HG03378 (cell line): ENCODE measurements at regions not wholly inside any gene's neighbourhood (a gene's known extent, or its start where the extent isn't known, plus 50 kb on each side); places are given as distances from the start of the nearest gene placed in this dataset.

ENCODE experiments used
- ATAC-seq: cut with Tn5 transposase; IDR thresholded peaks from one replicate; pipeline ENCODE4 v1.9.1; 2021; ENCODE audit warnings: mild to moderate bottlenecking, moderate library complexity; ENCODE audit not compliant: unreplicated experiment

DNA sequence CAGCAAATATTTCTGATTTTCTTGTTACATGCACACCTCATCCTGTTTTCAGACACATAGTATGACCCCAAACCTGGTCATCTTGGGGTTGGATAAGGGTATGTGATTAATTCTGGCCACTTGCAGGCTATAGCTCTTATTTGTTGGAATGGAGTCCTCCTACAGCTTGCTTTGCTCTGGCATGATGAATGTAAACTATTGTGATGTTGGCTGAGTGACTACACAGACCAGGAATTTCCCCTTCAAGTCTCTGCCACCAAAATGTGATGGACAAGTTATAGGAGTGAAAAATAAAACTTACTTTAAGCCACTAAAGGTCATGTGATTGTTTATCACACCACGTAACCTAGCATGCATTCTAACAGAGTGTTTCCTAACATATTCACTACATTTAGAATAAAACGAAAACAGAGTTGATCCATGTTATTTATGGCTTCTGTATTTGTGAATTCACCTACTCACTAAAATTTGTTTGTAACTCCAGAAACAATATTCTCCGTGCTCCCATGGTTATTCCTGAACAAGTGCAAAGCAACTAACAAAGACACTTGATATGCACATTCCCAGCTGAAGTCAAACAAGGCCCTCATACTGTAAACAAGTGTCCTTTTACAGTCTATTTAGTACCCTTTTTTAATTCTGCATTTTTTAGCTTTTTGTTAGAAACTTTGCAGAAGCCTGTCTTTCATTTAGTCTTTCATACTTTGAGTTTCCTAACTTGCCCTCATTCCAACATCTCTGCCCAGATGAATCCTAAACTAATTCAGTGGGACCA lies 599.2 kb upstream of the PCDH15 start:
- ATAC-seq, result no peak

DNA sequence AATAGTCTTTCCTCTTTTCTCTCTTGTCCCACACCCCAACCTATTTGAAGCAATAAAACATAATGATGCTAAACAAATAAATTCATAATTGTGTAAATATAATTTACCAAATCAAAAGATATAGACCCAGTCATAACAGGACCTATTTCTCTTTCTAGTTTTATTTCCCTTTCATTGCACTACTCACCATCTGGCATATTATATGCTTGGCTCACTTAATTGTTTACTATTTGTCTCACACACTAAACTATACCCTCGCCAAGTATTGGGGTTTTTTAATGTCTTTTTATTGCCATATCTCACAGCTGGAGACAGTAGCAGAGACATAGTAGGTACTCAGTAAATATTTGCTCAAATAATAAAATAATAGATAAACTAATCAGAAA lies 597.5 kb upstream of the PCDH15 start:
- no peak for ATAC-seq

DNA sequence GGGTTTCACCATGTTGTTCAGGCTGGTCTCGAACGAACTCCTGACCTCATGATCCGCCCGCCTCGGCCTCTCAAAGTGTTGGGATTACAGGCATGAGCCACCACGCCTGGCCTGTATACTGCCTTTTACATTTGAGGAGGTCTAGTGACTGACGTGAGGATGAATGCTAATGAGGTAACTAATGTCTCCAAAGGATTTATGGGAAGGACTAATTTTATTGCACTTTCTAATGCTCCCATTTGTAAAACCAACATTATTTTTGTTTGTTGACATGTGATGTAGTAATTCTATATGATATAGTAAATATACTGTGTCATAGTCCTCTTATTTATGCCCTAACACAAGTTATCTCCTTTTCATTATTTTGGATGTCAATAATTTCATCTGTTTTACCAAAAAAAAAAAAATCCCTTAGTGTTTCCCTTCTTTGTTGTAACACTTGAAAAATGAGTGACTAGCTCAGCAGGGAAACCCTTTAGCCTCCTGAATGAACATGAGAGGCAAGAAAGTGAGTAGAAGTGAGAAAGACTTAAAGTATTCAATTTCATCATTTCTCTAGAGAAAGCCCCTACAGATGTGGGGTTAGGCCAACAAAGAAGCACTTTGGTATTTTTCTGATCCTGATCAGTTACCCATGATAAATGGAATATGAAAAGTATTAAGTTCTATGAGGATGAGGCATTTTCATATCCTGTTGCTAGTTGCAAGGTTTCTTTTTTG lies 596.9 kb upstream of the PCDH15 start:
- no peak for ATAC-seq

DNA sequence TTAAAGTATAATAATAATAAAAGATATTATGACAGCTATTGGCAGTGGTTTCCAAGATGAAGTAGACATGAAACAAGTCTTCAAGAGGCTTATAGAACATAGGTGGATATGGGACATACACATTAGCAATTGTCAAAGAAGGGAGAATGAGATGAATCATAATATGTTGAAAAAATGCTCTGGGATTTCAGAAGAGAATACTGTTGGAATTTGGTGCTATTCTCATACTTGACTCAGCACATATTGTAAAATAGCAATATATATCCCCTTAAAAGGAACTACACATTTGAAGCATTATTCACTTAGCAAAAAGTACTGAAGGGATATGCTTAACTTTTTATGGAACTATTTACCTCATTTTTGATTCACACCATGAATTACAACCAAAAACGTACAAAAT lies 577.2 kb upstream of the PCDH15 start:
- ATAC-seq, result no peak

DNA sequence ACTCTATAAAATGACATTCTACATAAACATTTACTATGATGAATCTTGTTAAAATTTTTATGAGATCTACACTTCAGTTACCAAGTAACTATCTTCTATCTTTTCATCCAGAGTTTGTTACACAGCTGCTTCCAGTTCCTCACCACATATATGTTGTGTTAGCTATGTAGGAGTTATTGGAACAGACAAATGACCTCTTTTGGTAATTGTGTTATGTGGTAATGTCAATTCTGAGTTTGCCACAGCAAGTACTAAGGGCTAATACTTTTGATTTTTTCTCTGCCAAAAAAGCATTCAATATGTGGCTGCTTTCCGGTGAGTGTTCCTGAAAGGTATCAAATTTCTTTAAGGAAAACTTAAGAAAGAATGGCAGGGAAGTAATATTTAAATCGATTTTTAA lies 573.9 kb upstream of the PCDH15 start:
- no peak for ATAC-seq

DNA sequence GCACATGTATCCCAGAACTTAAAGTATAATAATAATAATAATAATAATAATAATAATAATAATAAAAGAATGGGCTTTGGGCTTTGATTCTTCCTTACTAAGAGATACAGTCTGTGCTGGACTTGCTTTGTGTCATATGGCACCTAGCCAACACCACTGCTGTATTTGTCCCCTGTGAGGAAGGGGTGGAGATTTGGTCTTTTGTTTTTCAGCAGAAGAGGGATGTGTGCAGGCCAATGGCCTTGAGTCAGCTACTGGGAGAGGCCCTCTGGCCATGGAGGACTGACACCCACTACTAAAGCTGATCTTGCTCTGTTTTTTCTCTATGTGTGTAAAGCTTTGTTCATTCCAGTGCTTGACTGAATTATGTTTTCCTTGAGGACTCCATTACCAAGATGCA lies 573.0 kb upstream of the PCDH15 start:
- no peak for ATAC-seq

DNA sequence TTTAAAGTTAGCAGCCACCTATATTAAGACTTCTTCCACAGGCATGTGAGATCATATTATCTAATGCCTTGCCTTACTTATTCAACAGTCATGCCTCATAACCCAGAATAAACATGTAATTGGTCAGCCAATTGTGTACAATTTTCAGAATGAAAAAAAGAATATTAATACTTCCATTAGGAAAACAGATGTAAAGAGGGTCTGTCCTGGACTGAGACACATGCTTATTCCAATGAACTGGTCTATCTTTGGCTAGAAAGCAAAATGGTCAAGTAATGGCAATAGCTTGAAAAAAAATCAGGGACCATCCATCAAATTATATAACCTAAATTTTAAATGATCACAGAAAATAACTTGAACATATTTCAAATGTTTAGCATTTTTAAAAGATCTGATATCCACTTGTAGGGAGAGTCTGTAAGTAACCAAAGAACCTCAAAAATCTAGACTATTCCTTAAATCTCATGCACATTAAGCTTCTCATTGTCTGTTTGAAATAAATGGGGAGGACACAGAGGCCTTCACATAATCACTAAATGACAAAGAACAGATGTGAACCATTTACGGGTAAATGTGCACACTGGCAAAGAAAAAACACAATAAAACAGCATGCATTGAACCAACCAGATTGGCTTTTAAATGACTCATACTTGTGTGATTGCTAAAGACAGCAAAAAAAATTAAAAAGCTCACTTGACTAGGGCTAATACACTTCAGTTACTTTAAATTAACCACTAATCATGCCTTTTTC lies 568.8 kb upstream of the PCDH15 start:
- ATAC-seq, result no peak

DNA sequence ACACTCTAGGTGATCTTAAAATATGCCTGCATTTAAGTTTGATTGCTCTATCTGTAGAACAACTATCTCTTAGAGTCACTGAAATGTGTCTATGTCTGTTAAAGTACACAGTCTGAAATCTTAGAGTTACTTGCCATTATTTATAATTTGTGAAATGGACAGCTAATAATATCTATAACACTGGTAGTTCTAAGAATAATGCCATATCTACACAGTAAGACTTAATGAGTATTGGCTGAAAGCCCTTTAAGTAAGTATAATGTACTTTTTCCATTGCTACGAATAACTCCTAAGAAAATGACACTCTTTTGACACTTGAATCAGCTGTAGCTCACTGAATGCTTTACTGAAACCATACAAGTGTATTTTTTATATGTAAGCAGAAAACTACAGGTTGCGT lies 567.4 kb upstream of the PCDH15 start:
- no peak for ATAC-seq

DNA sequence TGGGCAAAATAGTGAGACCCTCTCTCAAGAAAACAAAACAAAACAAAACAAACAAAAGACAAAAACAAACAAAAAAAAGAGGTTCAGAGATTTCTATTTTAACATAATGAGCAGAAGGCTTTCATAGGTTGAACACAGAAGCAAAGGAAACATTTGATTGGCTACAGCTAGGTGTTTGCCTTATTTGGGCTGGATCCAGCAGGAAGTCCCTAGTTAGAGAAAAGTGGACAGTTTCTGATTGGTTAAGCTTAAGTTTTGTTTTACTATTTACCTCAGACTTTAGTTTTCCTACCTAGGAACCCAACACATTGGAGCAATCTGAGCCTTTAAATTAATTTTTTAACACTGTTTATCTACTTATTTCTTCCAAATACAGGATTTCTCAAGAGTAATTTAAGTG lies 566.5 kb upstream of the PCDH15 start:
- ATAC-seq, result no peak

DNA sequence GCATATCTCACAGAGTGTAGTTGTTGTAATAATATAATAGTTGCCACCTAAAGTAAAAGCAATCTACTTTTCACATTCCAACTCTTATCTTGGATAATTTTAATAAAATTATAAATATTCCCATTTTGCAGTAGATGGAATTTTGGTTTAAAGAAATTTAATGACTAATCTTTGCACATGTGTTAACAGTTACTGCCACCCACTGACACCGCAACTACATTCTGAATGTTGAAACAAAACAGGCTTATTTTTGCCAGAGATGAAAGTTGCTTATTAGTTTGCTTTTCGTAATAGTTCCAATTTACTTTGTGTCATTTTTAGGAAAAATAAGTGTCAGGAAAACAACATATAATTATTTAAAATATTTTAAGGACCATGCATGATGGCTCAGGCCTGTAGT lies 557.5 kb upstream of the PCDH15 start:
- no peak for ATAC-seq

DNA sequence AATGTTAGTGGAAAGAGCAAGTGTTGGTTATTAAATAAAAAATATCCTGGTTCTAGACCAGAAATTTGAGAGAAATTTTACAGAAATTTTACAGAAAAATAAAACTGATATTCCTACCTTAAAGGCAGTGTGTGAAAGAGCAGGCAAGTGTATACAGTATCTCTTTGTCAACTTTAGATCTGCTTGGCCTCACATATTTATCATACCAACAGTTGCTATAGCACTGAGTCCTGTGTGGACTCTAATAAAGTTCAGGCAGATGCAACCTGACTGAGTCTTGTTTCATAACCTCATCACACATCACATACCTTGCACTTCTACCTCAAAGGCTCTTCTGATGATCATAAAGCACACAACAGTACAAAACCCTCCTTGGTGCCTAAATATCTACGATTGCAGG lies 552.4 kb upstream of the PCDH15 start:
- ATAC-seq, result no peak

DNA sequence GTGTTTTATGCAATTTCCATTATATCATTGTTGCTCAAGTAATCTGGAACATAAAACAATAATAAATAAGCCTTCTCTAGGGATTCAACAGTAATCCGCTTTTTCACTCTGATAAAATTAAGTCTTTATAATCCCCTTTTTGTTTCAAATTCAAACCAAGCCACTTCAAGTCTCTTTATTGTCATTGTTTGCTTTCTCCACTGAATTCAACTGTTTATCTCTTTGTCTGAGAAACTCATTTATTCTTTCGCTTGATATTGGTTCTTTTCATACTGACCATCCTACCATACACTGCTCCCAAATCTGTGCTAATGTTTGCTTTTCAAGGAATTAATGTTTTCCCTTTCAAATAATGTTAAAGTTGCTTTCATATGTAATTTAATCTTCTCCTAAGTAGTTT lies 550.4 kb upstream of the PCDH15 start:
- ATAC-seq, result no peak

DNA sequence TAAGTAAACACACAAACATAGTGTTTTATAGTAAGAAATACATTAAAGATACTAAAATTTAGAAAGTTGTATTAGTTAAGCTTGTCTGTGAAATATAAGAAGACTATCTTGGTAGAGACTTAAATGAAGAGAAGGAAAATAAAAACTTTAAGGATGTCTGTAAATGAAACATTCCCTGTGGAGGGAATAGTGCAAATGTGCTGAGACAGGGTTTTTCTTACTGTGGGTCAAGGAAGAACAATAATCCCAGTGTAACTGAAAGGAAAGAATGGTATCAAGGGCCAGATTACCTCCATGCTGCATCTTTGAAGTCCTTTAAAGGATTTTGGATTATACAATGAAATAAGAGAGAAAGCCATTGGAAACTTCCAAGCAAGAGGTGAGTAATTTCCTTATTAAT lies 547.5 kb upstream of the PCDH15 start:
- ATAC-seq, result no peak

DNA sequence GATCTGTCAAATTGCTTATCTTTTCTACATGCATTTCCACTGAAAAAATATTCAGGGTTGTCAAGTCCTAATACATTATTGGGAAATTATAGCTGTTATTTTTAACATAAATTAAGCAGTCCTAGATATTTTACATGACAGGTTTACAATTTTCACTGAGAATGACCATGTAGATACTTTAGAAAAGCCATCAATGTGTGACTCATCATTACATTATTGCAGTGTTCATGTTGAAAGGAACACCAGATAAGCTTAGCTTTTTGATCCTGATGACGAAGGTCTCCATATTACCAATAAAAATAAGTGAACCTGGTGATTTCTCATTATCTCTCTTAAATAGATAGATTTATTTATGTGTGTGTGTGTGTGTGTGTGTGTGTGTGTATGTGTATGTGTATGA lies 529.5 kb upstream of the PCDH15 start:
- ATAC-seq, result no peak

DNA sequence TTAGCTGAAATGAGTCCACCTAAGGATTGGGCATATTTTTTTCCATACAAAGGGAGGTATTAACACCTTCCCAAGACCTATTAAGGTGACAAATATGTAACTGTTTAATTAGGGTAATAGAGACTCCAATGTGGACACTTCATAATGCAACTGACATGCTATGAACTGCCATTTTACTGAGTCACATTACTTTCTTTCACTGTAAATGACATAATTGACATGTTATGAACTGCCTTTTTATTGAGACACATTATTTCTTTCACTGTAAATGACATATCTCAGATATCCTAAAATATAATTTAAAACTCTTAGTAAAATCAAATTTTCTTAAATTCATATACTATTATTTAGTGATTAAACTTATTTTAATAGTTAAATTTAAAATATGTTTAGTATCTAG lies 528.8 kb upstream of the PCDH15 start:
- ATAC-seq, result no peak

DNA sequence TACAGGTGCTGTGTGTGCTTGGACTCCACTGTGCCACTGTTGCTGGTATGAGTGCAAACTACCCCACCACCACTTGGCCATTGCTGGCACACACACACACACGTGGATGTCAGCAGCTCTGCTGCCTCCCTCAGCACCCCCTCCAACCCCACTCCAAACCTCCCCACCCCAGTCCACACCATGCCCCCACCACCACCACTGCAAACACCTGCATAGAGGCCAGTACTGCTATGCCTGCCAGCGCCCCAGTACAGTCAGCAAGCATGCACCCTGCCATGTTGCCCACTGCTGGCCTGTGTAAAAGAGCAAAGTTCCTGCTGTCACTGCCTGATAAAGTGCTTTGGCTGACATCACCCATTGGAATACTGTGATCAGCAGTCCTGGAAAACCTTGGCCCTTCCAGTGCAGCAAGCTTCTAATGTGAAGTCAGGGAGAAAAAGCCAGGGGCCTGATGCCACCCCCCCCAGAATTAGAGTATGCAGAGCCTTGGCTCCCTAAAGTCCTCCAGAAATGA lies 519.2 kb upstream of the PCDH15 start:
- ATAC-seq, result no peak

DNA sequence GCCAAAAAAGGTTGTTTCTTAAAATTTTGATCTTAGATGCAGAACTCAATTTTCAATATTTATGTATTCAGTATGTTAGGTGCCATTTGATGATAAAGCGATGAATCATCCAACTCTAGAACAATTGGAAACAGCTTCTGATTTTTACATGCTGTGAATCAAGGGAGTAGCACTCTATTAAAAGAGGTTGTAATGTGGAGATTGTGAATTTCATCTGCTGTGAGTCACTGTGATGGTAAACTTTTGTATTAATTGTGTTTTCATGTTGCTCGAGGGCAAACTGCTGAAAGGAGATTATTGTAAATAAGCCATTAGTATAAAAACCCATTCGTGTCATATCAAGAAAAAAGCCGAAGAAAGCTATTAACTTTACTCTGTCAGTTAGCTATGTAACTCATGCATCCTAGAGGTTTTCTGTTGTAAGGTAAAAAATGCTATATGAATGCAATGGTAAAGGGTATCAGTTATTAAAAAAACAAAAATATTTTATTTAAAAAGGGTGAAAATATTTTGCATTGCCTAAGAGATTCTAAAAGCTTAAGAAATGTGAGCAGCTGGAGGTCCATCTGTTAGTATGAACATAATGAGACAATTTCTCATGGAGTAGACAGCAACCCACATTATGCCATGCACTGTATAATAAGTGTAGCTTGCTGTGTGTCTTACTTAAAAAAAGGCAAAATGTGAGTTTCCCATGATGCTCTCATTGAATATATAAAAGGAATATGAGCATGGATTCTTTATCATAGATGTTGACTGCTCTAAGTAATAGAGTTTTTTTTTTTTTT lies 511.0 kb upstream of the PCDH15 start:
- ATAC-seq, result no peak

DNA sequence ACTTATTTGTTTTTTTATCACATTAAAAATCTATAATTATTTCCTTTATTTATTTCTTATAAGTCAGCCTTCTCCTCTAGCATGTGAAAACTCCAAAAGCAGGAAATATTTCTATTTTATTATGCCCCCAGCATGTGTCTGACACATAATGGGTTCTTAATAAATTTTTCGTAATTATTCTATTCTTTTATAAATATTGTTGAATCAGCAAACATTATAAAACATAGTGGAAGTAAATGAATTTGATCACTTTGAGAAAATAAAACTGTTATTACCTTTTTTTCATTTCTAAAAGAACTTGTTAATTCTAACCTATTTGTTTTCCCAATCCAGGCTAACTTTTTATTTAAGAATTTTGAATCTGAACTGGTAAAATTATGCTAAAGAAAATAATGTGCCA lies 509.1 kb upstream of the PCDH15 start:
- no peak for ATAC-seq

DNA sequence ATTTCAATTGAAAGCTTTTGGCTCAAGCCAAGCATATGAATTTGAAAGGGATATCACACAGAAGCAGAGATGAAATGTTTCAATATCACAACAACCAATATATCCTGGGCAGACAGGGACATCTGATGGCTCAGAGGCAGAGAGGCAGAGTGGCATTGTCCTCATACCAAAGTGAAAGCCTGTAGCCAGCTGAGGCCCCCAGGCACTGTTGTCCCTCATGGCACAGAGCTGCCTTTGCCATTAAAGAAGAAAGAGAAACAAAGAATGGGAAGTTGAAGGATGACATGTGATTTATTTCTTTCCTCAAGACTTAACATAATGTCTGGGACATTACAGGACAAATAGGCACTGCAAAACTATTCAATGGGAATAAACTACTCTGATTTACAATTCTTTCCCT lies 504.3 kb upstream of the PCDH15 start:
- ATAC-seq, result no peak

DNA sequence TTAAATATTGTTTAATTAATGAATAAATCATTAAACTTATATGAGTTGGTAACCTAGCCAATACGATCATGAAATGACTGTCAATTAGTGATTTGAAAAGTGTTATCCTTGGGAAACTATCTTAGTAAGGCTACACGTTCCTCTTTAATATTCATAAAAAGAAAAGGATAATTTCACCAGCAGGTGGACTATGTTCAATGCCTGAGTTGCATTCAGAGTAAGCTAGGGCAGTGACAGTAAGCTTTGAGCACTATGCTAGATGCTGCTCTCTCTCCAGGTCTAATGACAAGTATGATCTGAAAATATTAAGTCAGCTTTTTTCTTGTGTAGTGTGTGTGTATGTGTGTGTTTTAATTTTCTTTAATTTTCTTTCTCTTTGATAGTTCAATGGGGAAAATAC lies 486.3 kb upstream of the PCDH15 start:
- no peak for ATAC-seq

DNA sequence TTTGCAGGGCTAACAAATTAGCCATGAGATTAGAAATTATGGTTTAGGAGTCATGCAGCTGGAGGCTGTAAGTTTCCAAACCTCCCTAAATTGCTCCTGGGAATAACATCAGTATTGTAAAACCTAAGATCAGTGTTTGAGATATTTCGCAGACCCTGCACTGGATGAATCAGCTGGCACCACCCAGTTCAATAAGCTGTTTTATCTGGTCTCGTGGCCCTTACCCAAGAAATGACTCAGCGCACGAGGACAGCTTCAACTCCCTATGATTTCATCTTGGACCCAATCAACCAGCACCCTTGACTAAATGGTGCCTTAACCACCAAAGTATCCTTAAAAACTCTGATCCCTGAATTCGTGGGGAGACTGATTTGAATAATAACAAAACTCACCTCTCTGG lies 482.0 kb upstream of the PCDH15 start:
- no peak for ATAC-seq
